ENCODE measurements at regions not wholly inside any gene's neighbourhood (a gene's known extent, or its start where the extent isn't known, plus 50 kb on each side); places are given as distances from the start of the nearest gene placed in this dataset.
A peak's percentile ranks its signal among the peaks of the same experiment; 100 is the strongest.

- H3K4me3 ChIP-seq (ENCODE audit: low read depth, low read length) = no peak overlapping the region
- TF ChIP-seq CTCF (IDR thresholded peaks at IDR 0.05; ENCODE audit: control insufficient read depth, extremely low read depth, insufficient read depth) = no peak
- DNase-seq (ENCODE audit: low read depth) = peak; percentile 80
These were observed 390.7 kb downstream of the LRATD1 start for GRCh38 chr2:15023221-15023620.

GRCh38 chr2:15028406-15028805, 395.9 kb downstream of the LRATD1 start:
- DNase-seq (ENCODE audit: low read depth) = no peak
- no peak overlapping the region for H3K4me3 ChIP-seq (ENCODE audit: low read depth, low read length)
- no peak for TF ChIP-seq CTCF (IDR thresholded peaks at IDR 0.05; ENCODE audit: control insufficient read depth, extremely low read depth, insufficient read depth)

- no peak for DNase-seq (ENCODE audit: low read depth)
- no peak overlapping the region for H3K4me3 ChIP-seq (ENCODE audit: low read depth, low read length)
- no peak for TF ChIP-seq CTCF (IDR thresholded peaks at IDR 0.05; ENCODE audit: control insufficient read depth, extremely low read depth, insufficient read depth)
These were observed 399.3 kb downstream of the LRATD1 start for GRCh38 chr2:15031745-15032240.

- no peak overlapping the region for H3K4me3 ChIP-seq (ENCODE audit: low read depth, low read length)
- no peak for DNase-seq (ENCODE audit: low read depth)
- no peak for TF ChIP-seq CTCF (IDR thresholded peaks at IDR 0.05; ENCODE audit: control insufficient read depth, extremely low read depth, insufficient read depth)
These were observed 401.7 kb downstream of the LRATD1 start for GRCh38 chr2:15034246-15034645.

GRCh38 chr2:15034860-15035259, 402.3 kb downstream of the LRATD1 start:
- DNase-seq (ENCODE audit: low read depth) = no peak
- no peak for TF ChIP-seq CTCF (IDR thresholded peaks at IDR 0.05; ENCODE audit: control insufficient read depth, extremely low read depth, insufficient read depth)
- H3K4me3 ChIP-seq (ENCODE audit: low read depth, low read length) = no peak overlapping the region

- no peak for DNase-seq (ENCODE audit: low read depth)
- TF ChIP-seq CTCF (IDR thresholded peaks at IDR 0.05; ENCODE audit: control insufficient read depth, extremely low read depth, insufficient read depth) = no peak
These were observed 406.1 kb downstream of the LRATD1 start for GRCh38 chr2:15038366-15039364.

More at GRCh38 chr2:15038366-15039364, 406.1 kb downstream of the LRATD1 start:
- no peak overlapping the region for H3K4me3 ChIP-seq (ENCODE audit: low read depth, low read length)
